Cardiac septum (tissue), 1 donor: ENCODE measurements at regions not wholly inside any gene's neighbourhood (a gene's known extent, or its start where the extent isn't known, plus 50 kb on each side); places are given as distances from the start of the nearest gene placed in this dataset.

ENCODE experiments used
- DNase-seq: peaks from one replicate; pipeline ENCODE4 v3.0.0-alpha.2; 2020; ENCODE audit warnings: low spot score
- intact Hi-C: fragments of 100-400 bp; cut with DNase I; formaldehyde crosslinking; loops from one replicate; pipeline ENCODE4 v1.14.0; 2022
- donor health status: DM: no; HTN: no; CAD: no.

DNA sequence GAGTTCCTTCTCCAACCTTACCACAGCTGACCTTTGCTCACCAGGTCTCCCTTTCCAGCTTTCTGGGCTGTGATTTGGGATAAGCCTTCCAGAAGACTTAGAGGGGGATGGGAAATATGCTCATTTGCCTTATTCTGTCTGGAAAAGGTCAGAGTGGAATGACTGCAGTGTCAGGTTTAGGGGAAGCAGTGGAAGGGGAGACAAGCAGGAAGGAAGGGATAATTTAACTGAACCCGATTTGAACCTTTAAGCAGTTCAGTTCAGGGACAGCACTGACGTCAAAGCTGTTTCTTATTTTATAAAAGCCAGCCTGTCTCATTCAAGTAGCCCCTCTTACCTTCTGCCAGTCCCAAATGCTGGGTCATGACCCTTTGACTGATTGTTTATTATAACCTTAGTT is 418.4 kb upstream of the RARB start:
- intact Hi-C loops, result no loop called here
- DNase-seq, result no peak

DNA sequence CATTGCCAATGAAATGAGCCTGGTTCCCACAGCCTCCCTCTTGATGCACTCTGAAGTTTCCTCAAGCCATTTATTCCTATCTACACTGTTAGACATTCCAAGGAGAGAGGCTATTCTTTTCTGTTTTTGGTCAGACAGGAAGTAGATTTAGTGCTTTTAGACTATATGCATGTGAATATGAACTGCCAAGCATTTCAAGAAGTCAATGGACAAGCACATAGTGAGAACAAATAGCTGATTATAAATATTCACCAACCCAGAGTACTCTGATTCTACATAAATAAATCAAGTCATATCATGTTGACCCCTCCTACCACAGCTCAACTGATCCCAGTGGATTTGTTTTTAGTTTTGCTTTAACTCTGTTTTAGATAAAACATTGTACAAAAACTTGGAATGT is 412.5 kb upstream of the RARB start:
- DNase-seq, result no peak

DNA sequence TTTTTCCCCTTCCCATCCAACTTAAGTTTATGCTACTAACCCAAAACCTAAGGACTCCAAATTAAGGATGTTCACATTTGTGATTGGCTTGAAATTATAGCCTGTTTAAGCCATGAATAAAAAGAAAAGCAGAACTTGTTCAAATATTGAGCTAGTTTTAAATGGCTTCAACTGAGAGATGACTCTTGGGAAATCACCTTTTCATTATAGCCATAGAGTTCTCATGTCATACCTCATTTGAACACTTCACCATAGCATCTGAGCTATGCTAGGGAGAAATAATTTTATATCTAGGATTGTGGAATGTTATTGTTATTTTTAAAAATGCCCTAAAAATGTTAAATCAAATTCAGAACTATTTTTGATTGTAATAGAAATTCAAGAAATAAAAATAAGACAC is 409.2 kb upstream of the RARB start:
- intact Hi-C loops, result no loop called here
- DNase-seq, result no peak

More for the DNA sequence above, 412.5 kb upstream of the RARB start:
- intact Hi-C loops, result no loop called here

DNA sequence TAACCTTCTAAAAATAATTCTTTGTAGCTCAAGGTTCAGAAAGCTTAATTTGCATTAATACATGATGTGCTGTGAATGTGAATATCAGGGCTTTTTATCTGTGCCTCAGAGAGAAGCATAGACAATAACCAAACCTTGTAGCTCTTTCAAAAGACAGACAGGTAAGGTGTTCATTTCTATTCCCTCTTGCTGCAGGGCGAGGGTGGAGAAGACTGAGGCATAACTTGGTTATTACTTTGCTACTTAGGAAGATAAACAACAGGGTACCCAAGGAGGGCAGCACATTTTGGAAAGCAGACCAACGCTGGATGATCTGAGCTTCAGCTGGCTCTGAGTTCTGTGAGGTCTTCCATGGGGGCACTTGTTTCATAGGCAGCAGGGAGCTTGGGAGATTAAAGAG is 408.6 kb upstream of the RARB start:
- intact Hi-C loops, result no loop called here
- DNase-seq, result no peak

DNA sequence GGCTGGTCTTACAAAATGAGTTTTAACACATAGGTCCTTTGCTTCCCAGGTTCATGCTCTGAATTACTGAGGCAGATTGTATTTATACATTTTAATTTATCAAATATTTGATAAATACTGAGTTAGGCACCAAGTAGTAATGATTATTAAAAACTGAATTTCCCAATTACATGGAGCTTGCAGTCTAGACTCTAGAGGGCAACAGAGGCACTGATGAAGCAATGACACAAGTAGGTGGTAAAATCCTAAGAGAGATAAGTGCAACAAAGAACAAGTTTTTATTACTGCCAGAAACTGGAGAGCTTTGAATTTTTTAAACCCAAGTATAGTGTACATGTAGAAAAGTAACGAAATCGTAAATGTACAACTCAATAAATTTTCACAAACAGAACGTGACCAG is 406.2 kb upstream of the RARB start:
- DNase-seq, result no peak
- intact Hi-C loops, result loop anchor here (5.0 kb wide), 1 partner anchor 570 kb away; no protein-coding TSS in a partner anchor

DNA sequence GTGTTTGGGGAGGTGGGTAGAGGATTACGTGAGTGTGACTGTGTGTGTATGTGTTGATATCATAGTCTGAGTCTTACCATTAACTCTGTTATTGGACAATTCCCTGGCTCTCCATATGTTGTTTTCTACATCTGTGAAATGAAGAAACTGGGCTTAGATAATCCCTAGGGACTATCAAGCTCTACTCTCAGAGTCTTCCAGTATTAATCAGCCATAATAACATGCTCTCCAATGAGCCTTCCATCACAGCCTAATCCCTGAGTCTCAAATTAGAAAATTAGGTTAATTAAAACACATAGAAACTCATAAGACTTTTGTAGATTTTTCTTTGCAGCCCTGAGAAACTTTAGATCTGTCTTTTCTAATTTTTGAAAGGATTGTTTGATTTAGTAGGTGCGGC is 404.2 kb upstream of the RARB start:
- no peak for DNase-seq
- intact Hi-C loops, result loop anchor here (5.0 kb wide), 1 partner anchor 568 kb away; no protein-coding TSS in a partner anchor

DNA sequence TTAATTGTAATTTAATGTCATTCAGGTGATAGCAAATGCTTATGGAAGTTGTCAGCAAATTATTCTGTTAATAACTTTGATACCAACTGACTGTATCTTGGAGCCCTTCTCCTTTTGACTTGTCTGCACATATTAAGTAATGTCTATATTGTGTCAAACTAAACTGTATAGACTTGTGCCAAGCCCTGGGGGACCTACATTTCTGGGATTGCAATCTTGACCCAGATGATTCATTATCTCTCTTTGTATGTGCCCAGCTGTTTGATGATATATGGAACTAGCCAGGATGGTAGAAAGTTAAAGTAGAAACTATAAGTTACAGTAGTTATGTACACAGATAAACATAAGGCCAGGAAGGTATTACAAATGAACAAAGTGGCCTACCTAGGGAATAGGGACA is 402.8 kb upstream of the RARB start:
- DNase-seq, result no peak

DNA sequence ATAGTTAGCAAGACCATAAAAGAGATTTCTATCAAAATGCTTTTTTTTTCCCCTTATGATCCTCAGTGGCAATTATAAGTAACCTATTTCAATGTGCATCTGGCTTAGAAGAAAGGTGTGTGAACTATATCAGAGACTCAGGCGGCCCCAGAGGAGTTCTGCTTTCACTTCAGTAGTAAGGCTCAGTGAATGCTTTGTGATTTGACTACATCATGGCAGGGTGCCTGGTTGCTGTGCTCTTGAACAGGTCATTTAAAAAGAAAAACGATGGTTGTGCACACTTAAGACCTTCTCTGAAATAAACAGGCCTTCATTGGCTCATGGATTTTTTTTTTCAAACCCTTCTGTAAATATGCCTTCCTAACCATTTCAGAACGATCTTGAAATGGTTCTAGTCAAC is 400.4 kb upstream of the RARB start:
- DNase-seq, result no peak
- intact Hi-C loops, result loop anchor here (5.0 kb wide), 1 partner anchor 60 kb away; no protein-coding TSS in a partner anchor

More for the DNA sequence above, 402.8 kb upstream of the RARB start:
- intact Hi-C loops, result loop anchor here (5.0 kb wide), 1 partner anchor 58 kb away; no protein-coding TSS in a partner anchor

DNA sequence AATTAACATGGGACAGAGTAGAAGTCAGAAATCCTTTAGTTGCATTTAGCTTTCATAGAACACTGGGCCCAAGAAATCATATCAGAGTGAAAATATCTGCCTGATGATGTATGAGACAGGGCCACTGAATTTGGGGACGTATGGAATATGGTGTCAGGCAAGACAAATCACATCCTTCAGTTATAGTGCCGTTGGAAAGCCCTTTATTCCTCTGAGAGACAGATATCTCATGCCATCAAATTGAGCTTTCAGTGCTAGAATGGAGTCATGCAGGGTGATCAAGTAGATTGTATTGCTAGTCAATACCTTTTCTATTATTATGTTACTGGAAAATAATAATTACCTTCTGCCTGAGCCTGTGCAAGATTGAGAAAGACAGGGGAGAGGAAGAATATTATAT is 398.2 kb upstream of the RARB start:
- intact Hi-C loops, result loop anchor here (5.0 to 10.0 kb wide), 3 partner anchors 63 to 255 kb away; no protein-coding TSS in a partner anchor

DNA sequence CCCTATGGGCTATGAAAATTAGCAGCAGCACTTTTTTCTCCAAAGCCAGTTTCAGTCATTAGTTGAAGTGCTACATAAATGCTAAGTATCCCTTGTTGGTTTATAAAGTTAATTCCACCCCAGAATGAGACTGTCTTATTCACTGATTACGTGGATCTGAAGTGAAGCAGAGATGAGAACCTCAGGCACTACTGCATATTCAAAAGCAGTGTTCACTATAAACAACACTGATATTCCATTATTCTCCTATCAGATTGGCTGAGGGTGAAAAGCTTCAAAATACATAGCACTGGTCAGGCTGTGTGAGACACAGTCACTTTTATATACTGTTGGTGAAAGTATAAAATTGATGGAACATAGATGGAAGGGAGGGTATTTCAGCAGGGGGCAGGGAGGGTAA is 395.7 kb upstream of the RARB start:
- DNase-seq, result no peak
- intact Hi-C loops, result loop anchor here (5.0 to 10.0 kb wide), 2 partner anchors 65 to 258 kb away; no protein-coding TSS in a partner anchor

More for the DNA sequence above, 398.2 kb upstream of the RARB start:
- no peak for DNase-seq

DNA sequence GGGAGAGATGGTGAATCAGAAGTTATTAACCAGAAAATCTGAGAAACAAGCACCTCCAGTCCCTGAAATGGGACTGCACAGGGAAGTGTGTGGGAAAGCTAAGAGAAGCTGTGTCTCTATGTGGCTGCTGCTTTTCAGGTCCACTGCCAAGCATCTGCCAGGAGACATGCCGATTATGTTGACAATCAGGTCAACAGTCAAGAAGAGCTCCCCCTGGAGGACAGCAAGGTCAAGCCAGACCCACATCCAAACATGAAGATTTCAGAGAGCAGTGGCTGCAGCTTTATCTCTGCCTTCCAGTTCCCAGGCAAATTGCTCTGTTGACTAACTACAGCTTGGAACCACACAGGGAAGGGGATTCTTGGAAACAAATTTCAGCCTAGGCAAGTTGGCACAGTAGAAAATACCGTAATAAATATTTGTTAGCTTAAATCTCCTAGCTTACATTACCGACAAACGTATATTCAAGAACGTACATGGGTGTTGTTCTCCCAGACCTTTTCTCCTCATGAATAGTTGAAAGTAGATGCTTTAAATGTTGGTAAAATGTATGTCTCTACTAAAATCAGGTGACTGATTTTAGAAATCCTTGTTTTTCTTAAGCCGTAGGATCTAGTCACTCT is 394.5 kb upstream of the RARB start:
- no peak for DNase-seq
- intact Hi-C loops, result loop anchor here (5.0 to 10.0 kb wide), 2 partner anchors 64 to 259 kb away; no protein-coding TSS in a partner anchor

DNA sequence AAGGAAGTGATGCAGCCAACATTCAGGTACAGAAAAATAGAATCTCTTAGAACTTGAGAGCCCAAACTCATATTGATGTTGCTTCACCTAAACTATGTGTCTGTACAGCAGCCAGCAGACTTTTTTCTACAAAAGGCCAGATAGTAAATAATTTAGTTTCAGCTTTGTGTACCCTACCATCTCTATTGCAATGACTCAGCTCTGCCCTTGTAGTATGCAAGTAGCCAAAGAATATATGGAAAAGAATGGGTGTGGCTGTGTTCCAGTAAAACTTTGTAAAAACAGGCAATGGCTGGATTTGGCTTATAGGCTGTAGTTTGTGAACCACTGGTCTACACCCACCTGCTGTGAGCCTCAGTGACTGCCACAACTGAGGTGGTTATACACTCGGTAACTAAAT is 392.5 kb upstream of the RARB start:
- intact Hi-C loops, result loop anchor here (10.0 kb wide), 1 partner anchor 261 kb away; no protein-coding TSS in a partner anchor
- DNase-seq, result no peak

DNA sequence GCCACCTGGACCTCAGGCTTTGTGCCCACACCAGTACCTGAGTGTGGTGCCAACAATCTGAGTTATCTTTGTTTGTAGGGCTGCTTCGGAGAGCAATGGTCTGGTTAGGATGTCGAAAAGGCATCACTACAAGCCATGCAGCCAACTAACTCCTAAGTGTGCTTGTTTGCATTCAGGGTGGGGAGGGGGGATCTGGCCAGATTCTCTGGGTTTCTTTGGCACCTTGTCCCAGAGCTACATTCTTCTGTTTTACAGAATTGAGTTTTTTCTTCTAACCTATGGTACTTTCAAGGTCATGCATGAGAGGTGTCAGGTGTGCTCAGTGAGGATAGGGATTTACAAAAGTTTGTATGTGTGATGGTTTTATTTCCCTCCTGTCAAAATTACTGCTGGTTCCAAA is 391.4 kb upstream of the RARB start:
- no peak for DNase-seq

DNA sequence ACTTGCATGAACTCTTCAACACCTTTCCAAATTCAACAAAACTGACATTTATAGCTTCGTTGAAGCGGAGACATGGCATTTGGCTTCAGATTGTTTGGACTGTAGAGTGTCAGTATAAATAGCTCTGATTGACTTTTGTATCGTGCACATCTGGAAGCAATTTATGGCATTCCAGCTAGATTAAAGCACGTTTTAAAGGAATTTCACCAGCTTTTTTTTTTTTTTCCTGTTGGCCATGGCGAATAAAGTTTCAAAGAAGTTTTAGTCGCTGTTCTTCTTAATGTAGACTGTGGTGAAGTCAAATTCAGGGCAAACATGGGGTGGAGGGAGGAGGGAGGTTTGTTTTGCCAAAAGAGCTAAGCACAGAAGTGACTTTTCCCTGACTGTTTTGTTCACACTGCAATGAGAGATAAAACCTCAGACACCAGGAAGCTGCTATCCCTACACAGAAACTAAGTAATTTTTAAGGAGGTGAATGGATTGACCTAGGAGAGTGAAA is 391.0 kb upstream of the RARB start:
- DNase-seq, result no peak
- intact Hi-C loops, result loop anchor here (10.0 kb wide), 1 partner anchor 262 kb away; no protein-coding TSS in a partner anchor

More for the DNA sequence above, 391.4 kb upstream of the RARB start:
- intact Hi-C loops, result loop anchor here (10.0 kb wide), 1 partner anchor 262 kb away; no protein-coding TSS in a partner anchor

DNA sequence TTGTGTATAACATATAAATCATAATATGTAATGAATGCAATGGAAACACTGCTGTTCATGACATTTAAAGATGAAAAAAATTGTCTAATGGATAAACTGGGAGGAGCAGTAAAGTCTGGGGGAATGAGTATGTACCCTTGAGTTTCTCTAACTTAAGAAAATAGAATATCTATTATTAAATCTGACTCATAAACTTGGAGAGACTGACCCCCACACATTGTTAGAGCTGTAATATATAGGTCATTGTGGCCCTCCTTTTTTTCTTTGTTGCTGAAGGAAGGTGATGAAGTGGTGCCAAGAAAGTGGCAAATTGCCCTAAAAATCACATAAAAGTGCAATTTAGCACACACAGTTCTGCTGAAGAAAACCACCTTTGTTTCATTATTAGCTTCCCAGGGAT is 389.8 kb upstream of the RARB start:
- DNase-seq, result no peak
- intact Hi-C loops, result loop anchor here (10.0 kb wide), 1 partner anchor 263 kb away; no protein-coding TSS in a partner anchor

DNA sequence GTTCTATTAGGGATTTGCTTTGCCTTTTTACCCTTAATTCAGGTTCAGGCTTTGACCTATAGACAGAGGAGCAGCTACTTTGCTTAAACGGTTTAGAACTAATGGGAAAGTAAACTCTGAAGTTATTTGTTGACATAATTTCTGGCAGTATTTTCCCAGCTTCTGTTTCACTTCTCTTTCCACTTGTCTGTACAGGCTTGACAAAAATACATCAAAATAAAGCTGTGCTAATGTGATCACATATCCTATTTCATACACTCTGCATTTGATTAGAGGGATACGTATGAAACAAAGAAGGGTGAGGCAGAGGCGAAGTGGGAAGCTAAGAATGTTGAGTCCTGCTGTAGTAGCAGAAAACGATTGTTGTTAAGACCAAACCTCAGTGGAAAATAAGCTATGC is 389.1 kb upstream of the RARB start:
- intact Hi-C loops, result loop anchor here (10.0 kb wide), 1 partner anchor 264 kb away; no protein-coding TSS in a partner anchor
- DNase-seq, result no peak

DNA sequence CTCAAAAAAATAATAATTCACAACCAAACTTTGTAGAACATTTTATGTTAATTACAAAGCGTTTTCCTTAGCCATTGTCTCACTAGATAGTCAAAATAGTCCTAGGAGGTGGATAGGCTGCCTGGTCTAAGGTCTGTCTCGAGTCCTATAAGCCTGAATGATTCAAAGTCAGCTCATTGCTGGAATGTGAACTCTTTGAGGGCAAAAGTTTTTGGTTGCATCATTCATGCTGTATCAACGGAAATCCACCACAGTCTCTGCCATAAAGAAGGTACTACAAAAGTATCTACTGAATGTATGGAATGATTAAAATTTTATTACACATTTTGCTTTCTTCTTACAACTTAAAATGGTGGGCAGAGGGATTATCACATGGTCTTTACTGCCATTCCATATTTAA is 387.3 kb upstream of the RARB start:
- no peak for DNase-seq
- intact Hi-C loops, result loop anchor here (5.0 kb wide), 1 partner anchor 552 kb away; no protein-coding TSS in a partner anchor

DNA sequence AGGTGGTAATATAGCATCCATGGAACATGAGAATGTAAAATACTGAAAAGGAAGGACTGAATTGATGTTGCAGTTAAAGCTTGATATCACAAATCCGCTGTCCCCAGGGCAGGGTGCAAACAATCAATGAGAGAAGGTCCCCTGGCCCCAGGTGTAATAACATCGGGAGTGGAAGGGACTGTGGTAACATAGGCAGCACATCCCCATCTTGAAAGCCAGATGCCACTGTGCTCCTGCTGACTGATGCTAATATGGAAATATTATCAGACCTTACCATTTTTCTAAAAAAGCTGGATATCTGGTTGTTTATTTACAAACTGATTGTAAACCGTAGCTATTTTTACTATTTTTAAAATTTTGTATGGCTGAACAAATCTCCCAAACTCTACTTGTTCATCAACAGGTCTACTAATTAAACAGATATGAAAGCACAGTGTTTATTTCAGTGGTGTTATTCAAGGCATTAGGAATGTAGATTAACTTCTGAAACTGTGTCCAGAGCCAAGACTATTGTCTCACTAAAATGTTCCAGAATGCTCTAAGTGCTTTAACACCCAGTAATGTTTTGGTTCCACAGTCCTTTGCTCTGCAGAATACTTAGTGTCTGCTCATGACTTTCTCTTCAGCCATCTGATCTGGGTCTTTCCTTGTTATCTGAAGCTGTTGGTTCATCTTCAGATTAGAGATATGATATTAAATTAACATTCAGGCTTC is 386.0 kb upstream of the RARB start:
- intact Hi-C loops, result loop anchor here (2.0 to 5.0 kb wide), 2 partner anchors 385 to 550 kb away; no protein-coding TSS in a partner anchor
- no peak for DNase-seq

DNA sequence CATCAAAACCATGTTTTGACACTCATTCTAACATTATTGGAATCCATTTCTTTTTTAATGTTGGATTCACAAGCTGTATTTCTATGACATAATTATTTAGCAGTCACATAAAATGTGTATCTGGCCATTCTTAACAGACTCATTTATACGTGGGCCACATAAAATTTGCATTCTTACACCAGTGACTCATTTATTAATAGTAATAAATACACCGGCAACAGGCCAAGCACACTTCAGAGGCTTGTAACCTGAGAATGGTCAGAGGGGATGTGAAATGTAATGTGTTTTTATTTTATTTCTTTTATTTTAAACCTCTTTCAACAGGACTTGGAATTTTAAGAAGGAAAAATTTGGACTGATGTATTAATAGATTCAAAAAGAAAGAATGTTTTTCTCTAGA is 384.9 kb upstream of the RARB start:
- no peak for DNase-seq
- intact Hi-C loops, result loop anchor here (2.0 to 5.0 kb wide), 2 partner anchors 384 to 549 kb away; no protein-coding TSS in a partner anchor

DNA sequence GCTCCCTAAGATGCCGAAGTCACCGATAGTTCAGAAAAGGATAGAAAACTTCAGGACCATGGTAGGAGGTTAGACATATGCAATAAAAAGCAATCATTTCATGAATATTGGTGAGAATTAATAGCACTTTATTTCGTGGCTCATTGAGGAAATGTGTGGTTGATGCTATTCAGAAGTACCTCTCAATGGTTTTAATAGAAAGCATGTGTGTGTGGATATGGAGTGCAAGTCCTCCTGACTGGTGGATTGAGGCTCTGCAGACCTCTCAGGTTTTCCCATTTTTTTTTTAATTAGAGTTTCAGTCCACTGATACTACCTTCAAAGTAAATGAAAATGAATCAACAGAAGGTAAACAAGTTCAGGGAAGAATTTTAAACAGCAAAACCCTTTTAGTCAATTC is 384.3 kb upstream of the RARB start:
- no peak for DNase-seq
- intact Hi-C loops, result loop anchor here (2.0 to 5.0 kb wide), 2 partner anchors 383 to 549 kb away; no protein-coding TSS in a partner anchor
